Endodermal cell (in vitro differentiated cells): ENCODE measurements at regions not wholly inside any gene's neighbourhood (a gene's known extent, or its start where the extent isn't known, plus 50 kb on each side); places are given as distances from the start of the nearest gene placed in this dataset.

Experiments
- DNase-seq: peaks from one replicate; pipeline ENCODE4 v3.0.0-alpha.2; 2017
- H3K27ac ChIP-seq: 2 replicates; pipeline ENCODE4 v1.5.1; 2013; ENCODE audit warnings: mild to moderate bottlenecking, low read depth, low read length, moderate library complexity
- H3K27me3 ChIP-seq: 2 replicates; pipeline ENCODE4 v1.6.1; 2013; ENCODE audit warnings: mild to moderate bottlenecking, low read length, moderate library complexity; ENCODE audit not compliant: insufficient read depth, control insufficient read depth, poor library complexity, severe bottlenecking
- H3K36me3 ChIP-seq: 2 replicates; pipeline ENCODE4 v1.7.0; 2013; ENCODE audit warnings: mild to moderate bottlenecking, low read length, moderate library complexity; ENCODE audit not compliant: control insufficient read depth, insufficient read depth
- H3K4me1 ChIP-seq: one replicate; pipeline ENCODE4 v1.7.0; 2013; ENCODE audit warnings: low read length; ENCODE audit not compliant: control insufficient read depth, insufficient read depth
- H3K4me3 ChIP-seq: 2 replicates; pipeline ENCODE4 v1.5.1; 2013; ENCODE audit warnings: mild to moderate bottlenecking, low read length, moderate library complexity
- H3K9ac ChIP-seq: 2 replicates; pipeline ENCODE4 v1.6.1; 2013; ENCODE audit warnings: mild to moderate bottlenecking, low read length, moderate library complexity; ENCODE audit not compliant: poor library complexity, severe bottlenecking; ENCODE audit errors: extremely low read depth
- H3K9me3 ChIP-seq: 2 replicates; pipeline ENCODE4 v1.6.1; 2013; ENCODE audit warnings: mild to moderate bottlenecking, low read length, moderate library complexity; ENCODE audit not compliant: control insufficient read depth
- H3K27ac Mint-ChIP-seq: 2 replicates; pipeline ENCODE4 v1.8.0; 2020; ENCODE audit warnings: mixed read lengths
- H3K27me3 Mint-ChIP-seq: 2 replicates; pipeline ENCODE4 v1.8.0; 2021; ENCODE audit warnings: mild to moderate bottlenecking, mixed read lengths; ENCODE audit not compliant: insufficient read depth
- H3K36me3 Mint-ChIP-seq: 2 replicates; pipeline ENCODE4 v1.8.0; 2020; ENCODE audit warnings: low read depth, mixed read lengths
- H3K4me1 Mint-ChIP-seq: 2 replicates; pipeline ENCODE4 v1.8.0; 2020; ENCODE audit warnings: mixed read lengths
- H3K4me3 Mint-ChIP-seq: 2 replicates; pipeline ENCODE4 v1.8.0; 2020; ENCODE audit warnings: mild to moderate bottlenecking, moderate library complexity, mixed read lengths
- H3K9me3 Mint-ChIP-seq: 2 replicates; pipeline ENCODE4 v1.8.0; 2020; ENCODE audit warnings: mild to moderate bottlenecking, mixed read lengths
- WGBS, 2 experiments: methylation state at CpG; one replicate each; pipeline versions ENCODE4 v1.1.5 to v1.1.7; 2013; ENCODE audit warnings: missing lambda C conversion rate in 2 of 2, mixed read lengths in 1 of 2; ENCODE audit not compliant: insufficient coverage in 1 of 2, insufficient read length in 1 of 2; 5-methylcytosine and 5-hydroxymethylcytosine counted together
- TF ChIP-seq, protein P1 (sequence below): fragments of 200-600 bp; sonication (generic); conservative IDR thresholded peaks from 2 replicates; pipeline ENCODE4 v1.5.0; 2021; ENCODE audit warnings: antibody characterized with exemption, mild to moderate bottlenecking

DNA sequence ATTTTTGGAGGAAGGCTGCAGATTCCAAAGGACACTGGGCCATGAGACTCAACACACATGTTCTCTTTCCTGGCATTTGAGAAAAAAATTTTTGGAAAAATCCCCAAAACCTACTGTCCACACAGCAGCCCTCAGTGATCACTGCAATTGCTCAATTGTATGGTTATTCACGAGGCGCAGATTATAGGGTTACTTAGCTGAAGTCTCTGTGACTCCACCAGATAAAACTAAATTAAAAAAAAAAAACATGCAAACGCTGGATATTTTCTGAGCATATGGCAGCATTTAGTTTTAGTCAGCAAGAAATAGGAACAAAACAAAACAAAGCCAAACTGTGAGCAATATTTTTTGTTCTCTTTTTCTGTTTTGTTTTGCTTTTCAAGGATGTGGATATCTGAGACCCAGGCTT is 83.8 kb upstream of the FAM20A start:
- H3K27me3 ChIP-seq, result no peaks in the 10 kb centered on the region
- H3K9me3 ChIP-seq, result peaks cover 7% of the 10 kb centered on the region
- DNase-seq, result no peak
- Mint-ChIP-seq H3K27me3 (no peaks in the 10 kb centered on the region), H3K4me1 (peaks cover 15% of the 10 kb centered on the region), H3K4me3 (no peak overlapping the region), H3K36me3 (no peaks in the 10 kb centered on the region), H3K9me3 (peaks cover 7% of the 10 kb centered on the region), H3K27ac (no peak overlapping the region)
- H3K4me3 ChIP-seq, result no peak overlapping the region
- TF ChIP-seq, protein P1, sequence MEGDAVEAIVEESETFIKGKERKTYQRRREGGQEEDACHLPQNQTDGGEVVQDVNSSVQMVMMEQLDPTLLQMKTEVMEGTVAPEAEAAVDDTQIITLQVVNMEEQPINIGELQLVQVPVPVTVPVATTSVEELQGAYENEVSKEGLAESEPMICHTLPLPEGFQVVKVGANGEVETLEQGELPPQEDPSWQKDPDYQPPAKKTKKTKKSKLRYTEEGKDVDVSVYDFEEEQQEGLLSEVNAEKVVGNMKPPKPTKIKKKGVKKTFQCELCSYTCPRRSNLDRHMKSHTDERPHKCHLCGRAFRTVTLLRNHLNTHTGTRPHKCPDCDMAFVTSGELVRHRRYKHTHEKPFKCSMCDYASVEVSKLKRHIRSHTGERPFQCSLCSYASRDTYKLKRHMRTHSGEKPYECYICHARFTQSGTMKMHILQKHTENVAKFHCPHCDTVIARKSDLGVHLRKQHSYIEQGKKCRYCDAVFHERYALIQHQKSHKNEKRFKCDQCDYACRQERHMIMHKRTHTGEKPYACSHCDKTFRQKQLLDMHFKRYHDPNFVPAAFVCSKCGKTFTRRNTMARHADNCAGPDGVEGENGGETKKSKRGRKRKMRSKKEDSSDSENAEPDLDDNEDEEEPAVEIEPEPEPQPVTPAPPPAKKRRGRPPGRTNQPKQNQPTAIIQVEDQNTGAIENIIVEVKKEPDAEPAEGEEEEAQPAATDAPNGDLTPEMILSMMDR, result no peak
- WGBS, 2 experiments, result 86 to 87% methylated on average over 2 to 3 of the region's 3 CpGs
- H3K4me1 ChIP-seq, result no peaks in the 10 kb centered on the region
- no peak overlapping the region for H3K27ac ChIP-seq
- H3K9ac ChIP-seq, result no peak overlapping the region
- H3K36me3 ChIP-seq, result no peaks in the 10 kb centered on the region

DNA sequence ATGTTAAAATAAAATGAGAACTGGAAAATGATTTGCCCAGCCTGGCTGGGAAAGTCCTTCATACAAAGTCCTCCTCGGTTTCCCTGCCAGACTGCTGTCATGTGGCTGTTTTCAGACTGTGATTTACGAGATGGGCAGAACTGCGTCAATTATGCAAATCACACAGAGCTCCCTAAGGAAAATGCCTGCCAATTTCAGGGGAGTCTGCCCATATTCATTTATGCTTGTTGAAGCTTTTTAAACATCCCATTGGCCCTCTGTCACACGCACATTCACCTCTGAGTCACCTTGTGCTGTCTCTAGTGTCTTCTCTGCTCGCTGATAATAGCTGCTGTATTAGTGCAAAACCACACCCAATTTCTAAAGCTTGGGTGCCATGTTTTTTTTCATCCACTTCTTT is 81.7 kb upstream of the FAM20A start:
- no peaks in the 10 kb centered on the region for H3K27me3 Mint-ChIP-seq
- WGBS, 2 experiments, result 93 to 98% methylated on average over 5 of the region's 5 CpGs
- no peak overlapping the region for H3K27ac Mint-ChIP-seq
- no peak overlapping the region for H3K27ac ChIP-seq
- DNase-seq, result no peak
- no peak overlapping the region for H3K4me3 ChIP-seq
- H3K27me3 ChIP-seq, result no peaks in the 10 kb centered on the region
- H3K36me3 Mint-ChIP-seq, result no peaks in the 10 kb centered on the region
- no peak overlapping the region for H3K4me3 Mint-ChIP-seq
- H3K4me1 ChIP-seq, result no peaks in the 10 kb centered on the region
- no peak overlapping the region for H3K9ac ChIP-seq
- peaks cover 7% of the 10 kb centered on the region for H3K9me3 ChIP-seq
- peaks cover 10% of the 10 kb centered on the region for H3K9me3 Mint-ChIP-seq
- H3K4me1 Mint-ChIP-seq, result peaks cover 5% of the 10 kb centered on the region
- TF ChIP-seq, protein P1, result no peak
- no peaks in the 10 kb centered on the region for H3K36me3 ChIP-seq

DNA sequence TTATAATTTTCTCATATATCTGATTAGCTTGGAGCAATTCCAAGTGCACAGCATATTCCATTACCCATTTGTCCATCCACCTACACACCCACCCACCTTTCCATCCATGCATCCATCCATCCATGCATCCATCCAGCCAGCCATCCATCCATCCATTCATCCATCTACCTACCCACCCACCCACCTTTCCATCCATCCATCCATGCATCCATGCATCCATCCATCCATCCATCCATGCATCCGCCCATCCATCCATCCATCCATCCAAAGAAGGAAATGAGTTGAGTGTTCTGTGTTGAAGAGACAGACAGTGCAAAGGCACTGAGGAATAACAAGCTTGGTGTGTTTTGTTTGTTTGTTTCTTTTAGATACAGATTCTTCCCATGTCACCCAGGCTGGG is 78.7 kb upstream of the FAM20A start:
- Mint-ChIP-seq H3K27me3 (no peaks in the 10 kb centered on the region), H3K36me3 (no peaks in the 10 kb centered on the region), H3K27ac (no peak overlapping the region), H3K9me3 (peaks cover 10% of the 10 kb centered on the region), H3K4me1 (peaks cover 14% of the 10 kb centered on the region), H3K4me3 (no peak overlapping the region)
- H3K9me3 ChIP-seq, result peaks cover 7% of the 10 kb centered on the region
- no peak for DNase-seq
- H3K27ac ChIP-seq, result no peak overlapping the region
- TF ChIP-seq, protein P1, result no peak
- WGBS, 2 experiments, result no CpG with 5 or more reads among the region's 1 CpG
- H3K9ac ChIP-seq, result no peak overlapping the region
- no peaks in the 10 kb centered on the region for H3K36me3 ChIP-seq
- peaks cover 4% of the 10 kb centered on the region for H3K4me1 ChIP-seq
- no peaks in the 10 kb centered on the region for H3K27me3 ChIP-seq
- no peak overlapping the region for H3K4me3 ChIP-seq
